ENCODE measurements at regions not wholly inside any gene's neighbourhood (a gene's known extent, or its start where the extent isn't known, plus 50 kb on each side); places are given as distances from the start of the nearest gene placed in this dataset.

- no peak overlapping the region for H3K27ac Mint-ChIP-seq (ENCODE audit: unreplicated experiment)
- TF ChIP-seq CTCF (IDR thresholded peaks at IDR 0.05; ENCODE audit: unreplicated experiment), result no peak
- DNase-seq, result no peak
- intact Hi-C loops (cut with micrococcal nuclease; ENCODE audit: unreplicated experiment), result no loop called here
- peaks cover 21% of the 10 kb centered on the region for H3K27me3 Mint-ChIP-seq (ENCODE audit: unreplicated experiment)
- H3K4me1 Mint-ChIP-seq (ENCODE audit: low read depth, unreplicated experiment), result no peaks in the 10 kb centered on the region
- no TSS peak for BruUV-seq (replicated peaks)
- CTCF ChIA-PET, result no interaction called here
- H3K36me3 Mint-ChIP-seq (ENCODE audit: insufficient read depth, unreplicated experiment), result no peaks in the 10 kb centered on the region
- no peaks in the 10 kb centered on the region for H3K9me3 Mint-ChIP-seq (ENCODE audit: low read depth, unreplicated experiment)
- H3K4me3 Mint-ChIP-seq (ENCODE audit: low read depth, unreplicated experiment), result no peak overlapping the region
Measured at GRCh38 chr15:62430056-62430455, 265.0 kb upstream of the C2CD4B start.

DNA sequence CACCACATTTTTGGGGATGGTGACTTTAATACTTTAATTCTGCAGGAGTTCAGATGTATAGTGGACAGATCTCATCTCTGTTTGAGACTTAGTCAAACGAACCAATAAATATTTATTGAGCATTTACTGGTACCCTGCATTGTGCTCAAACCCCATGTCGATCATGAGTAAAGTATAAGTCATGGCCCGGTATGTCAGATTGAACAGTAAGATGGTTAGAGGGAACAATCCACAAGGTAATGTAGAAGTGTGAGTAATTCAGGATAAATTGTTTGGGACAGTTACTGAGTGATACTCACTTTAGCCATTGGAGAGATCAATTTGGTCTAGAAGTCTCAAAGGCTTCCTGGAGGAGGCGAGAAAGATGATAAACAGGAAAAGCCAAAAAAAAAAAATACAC lies 265.5 kb upstream of the C2CD4B start:
- CTCF ChIA-PET, result no interaction called here
- no peak for DNase-seq
- Mint-ChIP-seq H3K27ac (ENCODE audit: unreplicated experiment) (no peak overlapping the region), H3K27me3 (ENCODE audit: unreplicated experiment) (peaks cover 21% of the 10 kb centered on the region), H3K4me1 (ENCODE audit: low read depth, unreplicated experiment) (no peaks in the 10 kb centered on the region), H3K36me3 (ENCODE audit: insufficient read depth, unreplicated experiment) (no peaks in the 10 kb centered on the region), H3K4me3 (ENCODE audit: low read depth, unreplicated experiment) (no peak overlapping the region), H3K9me3 (ENCODE audit: low read depth, unreplicated experiment) (no peaks in the 10 kb centered on the region)
- BruUV-seq (replicated peaks), result no TSS peak
- intact Hi-C loops (cut with micrococcal nuclease; ENCODE audit: unreplicated experiment), result no loop called here
- no peak for TF ChIP-seq CTCF (IDR thresholded peaks at IDR 0.05; ENCODE audit: unreplicated experiment)

DNA sequence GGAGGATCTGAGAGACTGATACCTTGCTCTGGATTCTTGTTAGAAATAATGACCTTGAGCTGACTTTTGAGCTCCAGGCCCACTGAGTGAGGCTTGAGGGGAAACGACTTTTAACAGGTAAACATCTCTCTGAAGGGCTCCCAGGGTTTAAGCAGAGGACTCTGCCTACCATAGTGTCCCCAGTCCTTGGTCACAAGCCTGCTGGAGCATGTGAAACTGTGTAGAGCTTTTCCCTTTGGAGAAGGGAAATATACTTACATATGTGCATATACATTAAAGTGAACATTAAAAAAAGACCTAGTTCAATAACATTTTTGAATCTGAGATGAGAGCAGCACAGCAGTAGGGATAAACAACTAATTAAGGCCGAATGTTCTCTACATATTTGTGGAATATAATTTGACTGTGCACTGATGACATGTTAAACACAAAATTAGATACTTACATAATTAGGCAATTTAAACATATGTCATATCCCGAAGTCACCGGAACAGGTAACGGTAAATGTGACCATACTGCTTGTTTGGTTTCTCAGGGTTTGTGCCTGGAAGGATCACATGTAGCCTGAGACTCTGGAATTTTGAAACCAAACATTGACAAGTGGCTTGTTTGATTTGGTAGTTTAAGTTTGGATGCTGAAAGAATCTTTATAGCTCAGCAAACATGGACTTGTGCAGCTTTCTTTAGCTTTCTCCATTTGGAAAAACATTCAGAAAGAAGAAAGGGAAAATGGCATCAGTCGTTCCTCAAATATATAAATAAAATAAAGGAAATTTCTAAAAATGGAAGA lies 266.1 kb upstream of the C2CD4B start:
- BruUV-seq (replicated peaks), result no TSS peak
- Mint-ChIP-seq H3K27ac (ENCODE audit: unreplicated experiment) (no peak overlapping the region), H3K36me3 (ENCODE audit: insufficient read depth, unreplicated experiment) (no peaks in the 10 kb centered on the region), H3K27me3 (ENCODE audit: unreplicated experiment) (peaks cover 21% of the 10 kb centered on the region), H3K9me3 (ENCODE audit: low read depth, unreplicated experiment) (no peaks in the 10 kb centered on the region), H3K4me1 (ENCODE audit: low read depth, unreplicated experiment) (no peaks in the 10 kb centered on the region), H3K4me3 (ENCODE audit: low read depth, unreplicated experiment) (no peak overlapping the region)
- TF ChIP-seq CTCF (IDR thresholded peaks at IDR 0.05; ENCODE audit: unreplicated experiment), result no peak
- intact Hi-C loops (cut with micrococcal nuclease; ENCODE audit: unreplicated experiment), result no loop called here
- DNase-seq, result no peak
- CTCF ChIA-PET, result no interaction called here

DNA sequence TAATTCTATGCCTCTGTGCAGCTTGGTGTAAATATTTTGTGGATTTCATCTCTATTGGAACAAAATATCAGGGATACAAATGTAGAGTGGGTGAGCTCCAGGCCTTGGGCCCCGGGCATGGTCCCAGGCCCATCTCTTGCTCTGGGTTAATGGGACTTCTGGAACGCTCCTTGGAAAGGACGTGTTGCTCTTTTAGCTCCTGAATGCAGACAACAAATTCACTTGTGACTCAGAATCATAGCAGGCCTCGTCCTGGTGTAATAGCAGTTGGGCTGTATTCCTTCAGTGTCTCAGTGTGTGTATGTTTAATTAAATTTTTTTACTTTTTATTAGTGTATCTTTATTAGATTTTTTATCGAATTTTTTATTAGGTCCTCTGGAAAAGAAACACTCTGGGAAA lies 266.7 kb upstream of the C2CD4B start:
- Mint-ChIP-seq H3K9me3 (ENCODE audit: low read depth, unreplicated experiment) (no peaks in the 10 kb centered on the region), H3K27me3 (ENCODE audit: unreplicated experiment) (peaks cover 16% of the 10 kb centered on the region), H3K4me3 (ENCODE audit: low read depth, unreplicated experiment) (no peak overlapping the region), H3K27ac (ENCODE audit: unreplicated experiment) (no peak overlapping the region), H3K36me3 (ENCODE audit: insufficient read depth, unreplicated experiment) (no peaks in the 10 kb centered on the region), H3K4me1 (ENCODE audit: low read depth, unreplicated experiment) (no peaks in the 10 kb centered on the region)
- DNase-seq, result no peak
- TF ChIP-seq CTCF (IDR thresholded peaks at IDR 0.05; ENCODE audit: unreplicated experiment), result no peak
- intact Hi-C loops (cut with micrococcal nuclease; ENCODE audit: unreplicated experiment), result no loop called here
- CTCF ChIA-PET, result interaction anchor here (0.6 kb wide), 1 partner anchor 19 kb away, joined by 3 read pairs; no protein-coding TSS in a partner anchor
- BruUV-seq (replicated peaks), result no TSS peak

All from Calu3 (cell line).